ENCODE measurements at regions not wholly inside any gene's neighbourhood (a gene's known extent, or its start where the extent isn't known, plus 50 kb on each side); places are given as distances from the start of the nearest gene placed in this dataset.

- Histone ChIP-seq H3K9ac (ENCODE audit: low read length) (no peak overlapping the region), H3K27me3 (replicated peaks; ENCODE audit: insufficient read depth, low read length) (no peaks in the 10 kb centered on the region), H3K4me3 (ENCODE audit: low read length) (no peak overlapping the region), H3K27ac (ENCODE audit: low read length) (no peak overlapping the region), H4K20me1 (ENCODE audit: insufficient read depth, low read length) (no peaks in the 10 kb centered on the region), H3K4me1 (ENCODE audit: low read length) (no peaks in the 10 kb centered on the region), H3K9me3 (replicated peaks; ENCODE audit: insufficient read depth, low read length) (no peaks in the 10 kb centered on the region), H3F3A (ENCODE audit: insufficient read depth, low read length) (no peaks in the 10 kb centered on the region), H2AFZ (ENCODE audit: low read length) (no peak overlapping the region), H3K4me2 (ENCODE audit: low read depth, low read length) (no peak overlapping the region), H3K36me3 (replicated peaks; ENCODE audit: insufficient read depth, low read length) (no peaks in the 10 kb centered on the region), H3K9me2 (replicated peaks; ENCODE audit: insufficient read depth, low read length) (no peaks in the 10 kb centered on the region), H3K79me2 (ENCODE audit: low read length) (no peaks in the 10 kb centered on the region)
- DNase-seq = no peak
- TF ChIP-seq EZH2 (optimal IDR thresholded peaks at IDR 0.05; ENCODE audit: low read depth, low read length) (no peak), EZH2phosphoT487 (IDR thresholded peaks at IDR 0.05; ENCODE audit: low read length) (no peak), CTCF (IDR thresholded peaks at IDR 0.05; ENCODE audit: low read length) (no peak)
Observed at GRCh38 chr18:67143028-67143427, 373.5 kb downstream of the DSEL start.

GRCh38 chr18:67142604-67143003 lies 373.9 kb downstream of the DSEL start:
- H3K4me3 ChIP-seq (ENCODE audit: low read length) = no peak overlapping the region
- no peak overlapping the region for H3K4me2 ChIP-seq (ENCODE audit: low read depth, low read length)
- no peaks in the 10 kb centered on the region for H3F3A ChIP-seq (ENCODE audit: insufficient read depth, low read length)
- H4K20me1 ChIP-seq (ENCODE audit: insufficient read depth, low read length) = no peaks in the 10 kb centered on the region
- TF ChIP-seq CTCF (IDR thresholded peaks at IDR 0.05; ENCODE audit: low read length) (no peak), EZH2phosphoT487 (IDR thresholded peaks at IDR 0.05; ENCODE audit: low read length) (no peak), EZH2 (optimal IDR thresholded peaks at IDR 0.05; ENCODE audit: low read depth, low read length) (no peak)
- H3K9me3 ChIP-seq (replicated peaks; ENCODE audit: insufficient read depth, low read length) = no peaks in the 10 kb centered on the region
- H3K27ac ChIP-seq (ENCODE audit: low read length) = no peak overlapping the region
- no peaks in the 10 kb centered on the region for H3K79me2 ChIP-seq (ENCODE audit: low read length)
- H2AFZ ChIP-seq (ENCODE audit: low read length) = no peak overlapping the region
- no peak overlapping the region for H3K9ac ChIP-seq (ENCODE audit: low read length)
- no peaks in the 10 kb centered on the region for H3K4me1 ChIP-seq (ENCODE audit: low read length)
- no peaks in the 10 kb centered on the region for H3K27me3 ChIP-seq (replicated peaks; ENCODE audit: insufficient read depth, low read length)
- no peaks in the 10 kb centered on the region for H3K36me3 ChIP-seq (replicated peaks; ENCODE audit: insufficient read depth, low read length)
- no peak for DNase-seq
- H3K9me2 ChIP-seq (replicated peaks; ENCODE audit: insufficient read depth, low read length) = no peaks in the 10 kb centered on the region

GRCh38 chr18:67140495-67140894 lies 376.0 kb downstream of the DSEL start:
- Histone ChIP-seq H3K27ac (ENCODE audit: low read length) (no peak overlapping the region), H3K4me2 (ENCODE audit: low read depth, low read length) (no peak overlapping the region), H2AFZ (ENCODE audit: low read length) (no peak overlapping the region), H3K79me2 (ENCODE audit: low read length) (no peaks in the 10 kb centered on the region), H3K4me3 (ENCODE audit: low read length) (no peak overlapping the region), H3K4me1 (ENCODE audit: low read length) (no peaks in the 10 kb centered on the region), H3K9me2 (replicated peaks; ENCODE audit: insufficient read depth, low read length) (no peaks in the 10 kb centered on the region), H3K36me3 (replicated peaks; ENCODE audit: insufficient read depth, low read length) (no peaks in the 10 kb centered on the region), H3K9me3 (replicated peaks; ENCODE audit: insufficient read depth, low read length) (no peaks in the 10 kb centered on the region), H4K20me1 (ENCODE audit: insufficient read depth, low read length) (no peaks in the 10 kb centered on the region), H3F3A (ENCODE audit: insufficient read depth, low read length) (no peaks in the 10 kb centered on the region), H3K27me3 (replicated peaks; ENCODE audit: insufficient read depth, low read length) (no peaks in the 10 kb centered on the region), H3K9ac (ENCODE audit: low read length) (no peak overlapping the region)
- TF ChIP-seq EZH2 (optimal IDR thresholded peaks at IDR 0.05; ENCODE audit: low read depth, low read length) (no peak), EZH2phosphoT487 (IDR thresholded peaks at IDR 0.05; ENCODE audit: low read length) (no peak), CTCF (IDR thresholded peaks at IDR 0.05; ENCODE audit: low read length) (no peak)
- no peak for DNase-seq
